ENCODE measurements at regions not wholly inside any gene's neighbourhood (a gene's known extent, or its start where the extent isn't known, plus 50 kb on each side); places are given as distances from the start of the nearest gene placed in this dataset.

- Histone ChIP-seq H3K4me3 (ENCODE audit: low read depth, low read length) (no peak overlapping the region), H3K27me3 (ENCODE audit: control insufficient read depth, insufficient read depth, low read length) (no peaks in the 10 kb centered on the region), H3K36me3 (ENCODE audit: control insufficient read depth, insufficient read depth, low read length) (no peaks in the 10 kb centered on the region)
- FAIRE-seq (no peak), DNase-seq (ENCODE audit: low read depth) (no peak)
- no peak for TF ChIP-seq CTCF (IDR thresholded peaks at IDR 0.05; ENCODE audit: insufficient read depth, low read length, severe bottlenecking)
Observed at GRCh38 chr3:178397836-178398235, 138.4 kb upstream of the KCNMB2 start.

- Histone ChIP-seq H3K27me3 (ENCODE audit: control insufficient read depth, insufficient read depth, low read length) (no peaks in the 10 kb centered on the region), H3K36me3 (ENCODE audit: control insufficient read depth, insufficient read depth, low read length) (no peaks in the 10 kb centered on the region), H3K4me3 (ENCODE audit: low read depth, low read length) (no peak overlapping the region)
- FAIRE-seq (no peak), DNase-seq (ENCODE audit: low read depth) (no peak)
- no peak for TF ChIP-seq CTCF (IDR thresholded peaks at IDR 0.05; ENCODE audit: insufficient read depth, low read length, severe bottlenecking)
Observed at GRCh38 chr3:178404961-178405360, 131.3 kb upstream of the KCNMB2 start.

- TF ChIP-seq CTCF (IDR thresholded peaks at IDR 0.05; ENCODE audit: insufficient read depth, low read length, severe bottlenecking), result no peak
- DNase-seq (ENCODE audit: low read depth) (no peak), FAIRE-seq (no peak)
- Histone ChIP-seq H3K4me3 (ENCODE audit: low read depth, low read length) (no peak overlapping the region), H3K27me3 (ENCODE audit: control insufficient read depth, insufficient read depth, low read length) (no peaks in the 10 kb centered on the region), H3K36me3 (ENCODE audit: control insufficient read depth, insufficient read depth, low read length) (no peaks in the 10 kb centered on the region)
Observed at GRCh38 chr3:178405531-178405930, 130.7 kb upstream of the KCNMB2 start.

GRCh38 chr3:178406206-178406605, 130.0 kb upstream of the KCNMB2 start:
- no peaks in the 10 kb centered on the region for H3K36me3 ChIP-seq (ENCODE audit: control insufficient read depth, insufficient read depth, low read length)
- no peak for TF ChIP-seq CTCF (IDR thresholded peaks at IDR 0.05; ENCODE audit: insufficient read depth, low read length, severe bottlenecking)
- FAIRE-seq (no peak), DNase-seq (ENCODE audit: low read depth) (no peak)
- H3K4me3 ChIP-seq (ENCODE audit: low read depth, low read length), result no peak overlapping the region
- H3K27me3 ChIP-seq (ENCODE audit: control insufficient read depth, insufficient read depth, low read length), result no peaks in the 10 kb centered on the region

GRCh38 chr3:178415384-178415783, 120.9 kb upstream of the KCNMB2 start:
- Histone ChIP-seq H3K27me3 (ENCODE audit: control insufficient read depth, insufficient read depth, low read length) (no peaks in the 10 kb centered on the region), H3K36me3 (ENCODE audit: control insufficient read depth, insufficient read depth, low read length) (no peaks in the 10 kb centered on the region), H3K4me3 (ENCODE audit: low read depth, low read length) (no peak overlapping the region)
- TF ChIP-seq CTCF (IDR thresholded peaks at IDR 0.05; ENCODE audit: insufficient read depth, low read length, severe bottlenecking), result no peak
- DNase-seq (ENCODE audit: low read depth) (no peak), FAIRE-seq (no peak)

- no peak overlapping the region for H3K4me3 ChIP-seq (ENCODE audit: low read depth, low read length)
- no peak for FAIRE-seq
- no peaks in the 10 kb centered on the region for H3K27me3 ChIP-seq (ENCODE audit: control insufficient read depth, insufficient read depth, low read length)
- TF ChIP-seq CTCF (IDR thresholded peaks at IDR 0.05; ENCODE audit: insufficient read depth, low read length, severe bottlenecking), result no peak
- H3K36me3 ChIP-seq (ENCODE audit: control insufficient read depth, insufficient read depth, low read length), result no peaks in the 10 kb centered on the region
- DNase-seq (ENCODE audit: low read depth), result no peak
Observed at GRCh38 chr3:178417736-178418135, 118.5 kb upstream of the KCNMB2 start.
